ENCODE measurements at regions not wholly inside any gene's neighbourhood (a gene's known extent, or its start where the extent isn't known, plus 50 kb on each side); places are given as distances from the start of the nearest gene placed in this dataset.

- H3K27ac Mint-ChIP-seq = no peak overlapping the region
- peaks cover 23% of the 10 kb centered on the region for H3K4me1 Mint-ChIP-seq
- no peak overlapping the region for H3K4me3 Mint-ChIP-seq
- no peak for DNase-seq
- TF ChIP-seq CTCF (IDR thresholded peaks at IDR 0.05) = no peak
- H3K27me3 Mint-ChIP-seq (ENCODE audit: low read depth, poor library complexity) = peaks cover 4% of the 10 kb centered on the region
- H3K9me3 Mint-ChIP-seq = no peaks in the 10 kb centered on the region
- H3K36me3 Mint-ChIP-seq (ENCODE audit: low read depth) = no peaks in the 10 kb centered on the region
Observed at GRCh38 chr14:53331247-53331646, 178.1 kb upstream of the DDHD1 start.

- Mint-ChIP-seq H3K9me3 (no peaks in the 10 kb centered on the region), H3K36me3 (ENCODE audit: low read depth) (no peaks in the 10 kb centered on the region), H3K4me1 (peaks cover 23% of the 10 kb centered on the region), H3K4me3 (no peak overlapping the region), H3K27ac (peak overlapping the region; percentile 8), H3K27me3 (ENCODE audit: low read depth, poor library complexity) (peaks cover 4% of the 10 kb centered on the region)
- TF ChIP-seq CTCF (IDR thresholded peaks at IDR 0.05) = no peak
- DNase-seq = no peak
Observed at GRCh38 chr14:53330441-53330840, 177.3 kb upstream of the DDHD1 start.

- no peaks in the 10 kb centered on the region for H3K36me3 Mint-ChIP-seq (ENCODE audit: low read depth)
- peaks cover 27% of the 10 kb centered on the region for H3K4me1 Mint-ChIP-seq
- TF ChIP-seq CTCF (IDR thresholded peaks at IDR 0.05) = no peak
- H3K9me3 Mint-ChIP-seq = peaks cover 4% of the 10 kb centered on the region
- H3K4me3 Mint-ChIP-seq = no peak overlapping the region
- H3K27ac Mint-ChIP-seq = peak overlapping the region; percentile 70
- peaks cover 2% of the 10 kb centered on the region for H3K27me3 Mint-ChIP-seq (ENCODE audit: low read depth, poor library complexity)
- no peak for DNase-seq
Observed at GRCh38 chr14:53328841-53329240, 175.7 kb upstream of the DDHD1 start.

GRCh38 chr14:53327716-53328115, 174.6 kb upstream of the DDHD1 start:
- no peaks in the 10 kb centered on the region for H3K36me3 Mint-ChIP-seq (ENCODE audit: low read depth)
- peaks cover 6% of the 10 kb centered on the region for H3K9me3 Mint-ChIP-seq
- no peak for DNase-seq
- no peak overlapping the region for H3K27ac Mint-ChIP-seq
- H3K4me1 Mint-ChIP-seq = peaks cover 27% of the 10 kb centered on the region
- no peaks in the 10 kb centered on the region for H3K27me3 Mint-ChIP-seq (ENCODE audit: low read depth, poor library complexity)
- no peak for TF ChIP-seq CTCF (IDR thresholded peaks at IDR 0.05)
- no peak overlapping the region for H3K4me3 Mint-ChIP-seq

GRCh38 chr14:53325176-53325806, 172.2 kb upstream of the DDHD1 start:
- Mint-ChIP-seq H3K4me3 (no peak overlapping the region), H3K9me3 (peaks cover 27% of the 10 kb centered on the region), H3K27me3 (ENCODE audit: low read depth, poor library complexity) (no peaks in the 10 kb centered on the region), H3K4me1 (peaks cover 23% of the 10 kb centered on the region), H3K27ac (no peak overlapping the region), H3K36me3 (ENCODE audit: low read depth) (peaks cover 10% of the 10 kb centered on the region)
- peak; percentile 50 for TF ChIP-seq CTCF (IDR thresholded peaks at IDR 0.05)
- DNase-seq = no peak

GRCh38 chr14:53316504-53316903, 163.4 kb upstream of the DDHD1 start:
- peaks cover 3% of the 10 kb centered on the region for H3K27me3 Mint-ChIP-seq (ENCODE audit: low read depth, poor library complexity)
- DNase-seq = no peak
- TF ChIP-seq CTCF (IDR thresholded peaks at IDR 0.05) = no peak
- peaks cover 62% of the 10 kb centered on the region for H3K36me3 Mint-ChIP-seq (ENCODE audit: low read depth)
- H3K9me3 Mint-ChIP-seq = peaks cover 92% of the 10 kb centered on the region
- no peak overlapping the region for H3K4me3 Mint-ChIP-seq
- H3K27ac Mint-ChIP-seq = no peak overlapping the region
- no peaks in the 10 kb centered on the region for H3K4me1 Mint-ChIP-seq
